Germinal center (tissue), 1 donor: ENCODE measurements at regions not wholly inside any gene's neighbourhood (a gene's known extent, or its start where the extent isn't known, plus 50 kb on each side); places are given as distances from the start of the nearest gene placed in this dataset.

Experiments used
- DNase-seq: peaks from one replicate; pipeline ENCODE4 v3.0.0; 2012; ENCODE audit warnings: mixed read lengths, low spot score

DNA sequence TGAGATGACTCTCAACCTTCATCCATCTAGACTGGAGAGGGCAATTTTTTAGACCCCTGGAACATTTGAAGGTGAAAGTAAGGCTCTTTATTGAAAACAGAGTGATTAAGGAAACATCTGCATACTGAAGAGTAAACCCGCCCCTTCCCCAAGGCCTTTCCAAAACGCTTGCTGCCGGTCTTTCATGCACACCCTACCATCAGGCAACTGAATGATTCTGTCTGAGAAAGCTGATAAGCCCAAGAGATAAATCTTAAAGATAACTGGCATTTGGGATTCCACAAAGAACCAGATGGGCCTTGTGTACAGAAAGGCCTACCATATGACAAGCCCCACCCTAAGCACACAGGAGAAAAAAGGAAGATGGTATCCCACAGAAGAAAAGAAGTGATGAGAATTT lies 54.4 kb upstream of the PIK3R1 start:
- DNase-seq: no peak

DNA sequence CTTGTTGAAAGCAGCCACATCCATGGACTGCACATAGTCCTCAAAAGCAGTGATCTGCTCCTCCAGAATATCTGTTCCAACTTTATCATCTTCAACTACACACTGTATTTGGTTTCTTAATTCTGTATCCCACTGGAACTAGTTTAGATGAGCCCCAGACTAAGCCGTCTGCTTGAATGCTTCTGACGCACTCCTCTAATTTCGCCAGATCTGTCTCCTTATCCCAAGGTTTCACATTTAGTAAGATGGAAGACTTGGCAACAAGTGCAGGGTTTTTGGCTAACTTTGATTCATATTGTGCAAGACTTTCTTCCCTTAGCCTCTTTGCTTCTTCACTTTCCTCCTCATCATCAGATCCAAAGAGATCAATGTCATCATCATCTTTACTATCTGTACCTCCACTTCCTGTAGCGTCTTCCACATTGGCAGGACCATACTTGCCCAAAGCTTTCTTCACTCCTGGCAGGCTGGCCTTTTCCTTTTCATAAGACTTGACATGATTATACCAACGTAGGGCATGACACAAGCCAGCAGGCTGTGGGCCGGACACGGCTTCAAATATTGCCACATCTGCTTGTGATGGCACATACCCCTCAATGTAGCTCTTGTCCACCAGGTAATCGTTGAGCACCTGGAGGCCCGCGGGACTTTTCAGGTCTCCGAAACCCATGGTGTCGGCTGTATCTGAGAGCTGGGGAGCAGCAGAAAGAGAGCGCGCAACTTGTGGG lies 56.2 kb upstream of the PIK3R1 start:
- no peak for DNase-seq

DNA sequence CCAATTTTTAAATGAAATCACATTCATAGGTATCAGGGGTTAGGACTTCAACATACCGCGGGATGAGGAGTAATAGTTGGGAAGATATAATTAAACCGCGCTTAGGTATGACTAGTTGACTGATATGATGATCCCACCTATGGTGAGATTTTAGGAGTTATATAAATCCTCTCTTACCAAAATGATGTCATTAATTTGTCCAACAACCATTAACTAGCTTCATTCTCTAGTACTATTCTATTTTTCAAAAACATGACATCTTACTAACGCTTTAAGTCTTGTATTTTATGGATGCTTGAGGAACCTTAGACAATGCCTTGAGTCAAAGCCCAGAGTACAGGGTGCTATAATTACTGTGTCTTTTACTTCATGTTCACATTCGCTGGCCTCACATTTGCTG lies 59.6 kb upstream of the PIK3R1 start:
- no peak for DNase-seq

DNA sequence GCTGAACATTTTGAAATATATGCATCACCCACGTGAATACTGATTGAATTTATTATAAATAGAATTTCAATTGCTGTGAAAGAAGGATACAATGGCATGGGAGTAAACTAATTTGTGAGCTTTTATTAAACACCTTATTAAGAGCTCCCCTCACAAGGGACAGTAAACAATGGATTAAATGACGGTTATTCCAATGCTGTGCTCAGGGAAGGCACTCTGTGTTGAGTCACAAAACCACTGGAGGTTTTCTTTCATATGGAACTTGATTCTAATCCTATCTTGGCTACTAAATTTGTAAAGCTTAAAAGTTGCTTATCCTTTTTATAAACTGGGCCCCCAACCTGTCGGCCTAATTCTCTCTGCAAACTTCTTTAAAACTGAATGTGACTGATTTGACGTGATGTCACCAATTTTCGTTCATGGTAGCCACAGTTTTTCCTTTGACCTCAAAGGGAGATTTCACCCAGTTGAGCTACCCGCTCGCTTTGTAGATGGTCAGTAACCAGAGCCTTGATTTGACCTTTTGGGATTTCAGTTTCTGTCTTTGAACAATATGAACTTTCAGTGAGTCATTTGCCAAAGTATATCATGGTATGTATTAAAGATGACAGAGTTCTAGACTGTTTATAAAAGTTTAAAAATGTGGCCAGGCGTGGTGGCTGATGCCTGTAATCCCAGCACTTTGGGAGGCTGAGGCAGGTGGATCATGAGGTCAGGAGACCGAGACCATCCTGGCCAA lies 61.3 kb upstream of the PIK3R1 start:
- no peak for DNase-seq

DNA sequence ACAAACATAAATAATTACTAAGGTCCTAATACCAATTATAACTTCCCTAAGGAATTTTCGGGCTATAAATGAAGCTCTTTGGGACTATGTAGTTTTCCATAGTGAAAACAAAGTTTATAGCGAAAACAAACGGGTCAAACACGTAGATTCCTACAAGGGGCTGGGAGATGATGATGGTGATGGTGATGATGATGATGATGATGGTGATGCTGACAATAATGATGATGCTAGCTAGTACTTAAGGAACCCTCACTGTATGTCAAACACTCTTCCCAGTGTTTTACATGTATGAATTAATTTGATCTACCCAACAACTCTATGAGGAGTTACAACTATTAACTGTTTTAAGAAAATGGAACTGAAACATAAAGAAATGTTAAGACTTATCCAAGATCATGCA lies 63.7 kb upstream of the PIK3R1 start:
- DNase-seq: no peak

DNA sequence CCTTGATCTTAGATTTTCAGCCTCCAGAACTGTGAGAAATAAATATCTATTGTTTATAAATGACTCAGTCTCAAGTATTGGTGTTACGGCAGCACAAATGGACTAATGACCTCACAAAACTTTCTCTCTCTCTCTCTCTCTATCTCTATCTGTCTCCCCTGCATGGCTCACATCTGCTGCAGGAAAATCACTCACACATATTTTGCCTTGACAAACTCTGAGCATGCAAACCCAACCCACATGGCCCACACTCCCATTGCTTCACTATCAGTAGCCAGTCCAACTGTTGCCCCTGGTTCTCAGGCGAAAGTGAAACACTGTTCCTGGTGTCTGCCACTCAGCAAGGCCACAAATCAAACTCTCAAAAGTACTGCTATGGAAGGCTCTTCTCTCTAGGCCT lies 66.4 kb upstream of the PIK3R1 start:
- no peak for DNase-seq

DNA sequence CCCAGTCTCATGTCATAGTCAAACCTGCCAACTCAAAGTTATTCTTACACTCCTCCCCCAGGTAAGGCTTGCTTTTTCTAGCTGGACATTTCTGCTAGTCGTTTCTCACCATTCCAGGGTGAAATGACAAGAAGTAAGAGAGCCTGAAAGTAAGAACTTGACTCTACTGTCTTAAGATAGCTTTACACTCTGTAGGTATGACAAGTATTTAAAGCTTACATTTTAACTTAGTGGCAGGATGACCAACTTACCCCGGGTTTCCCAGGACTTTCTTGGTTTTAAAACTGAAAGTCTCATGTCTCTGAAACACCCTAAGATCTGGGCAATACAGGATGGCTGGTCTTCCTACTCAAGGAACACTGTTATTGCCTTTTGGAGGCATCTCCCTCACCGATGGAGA lies 67.5 kb upstream of the PIK3R1 start:
- DNase-seq: no peak

DNA sequence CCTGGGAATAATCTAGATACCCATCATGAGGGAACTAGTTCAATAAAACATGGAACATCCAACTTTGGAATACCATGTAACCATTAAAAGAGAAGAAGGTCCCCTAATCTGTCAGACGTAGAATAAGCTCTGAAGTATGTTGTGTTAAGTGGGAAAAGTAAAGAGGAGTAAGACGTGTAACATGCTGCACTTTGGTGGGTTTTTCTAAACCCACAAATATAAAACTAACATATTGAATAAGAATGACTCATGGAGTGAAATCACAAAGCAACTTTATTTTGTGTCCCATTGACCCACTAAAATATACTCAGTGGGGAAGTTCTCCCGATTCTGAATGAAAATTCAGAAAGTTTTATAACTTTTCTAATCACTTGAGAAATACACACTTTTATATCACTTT lies 67.9 kb upstream of the PIK3R1 start:
- no peak for DNase-seq

DNA sequence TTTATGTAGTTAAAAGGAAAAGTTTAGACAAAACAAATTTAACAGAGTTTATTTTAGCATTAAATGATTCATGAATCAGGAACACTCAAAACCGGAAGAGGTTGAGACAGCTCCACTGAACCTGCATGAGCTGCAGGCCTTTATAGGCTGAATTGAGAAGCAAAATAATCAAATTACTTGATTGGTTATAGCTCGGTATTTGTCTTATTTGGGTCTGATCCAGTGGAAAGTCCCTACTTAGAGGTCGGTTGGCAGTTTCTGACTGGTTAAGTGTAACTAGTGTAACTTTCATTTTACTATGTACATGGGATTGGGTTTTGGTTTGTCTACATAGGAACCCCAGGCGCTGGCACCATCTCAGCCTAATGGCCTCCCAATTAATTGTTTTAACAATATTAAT lies 74.1 kb upstream of the PIK3R1 start:
- DNase-seq: no peak

DNA sequence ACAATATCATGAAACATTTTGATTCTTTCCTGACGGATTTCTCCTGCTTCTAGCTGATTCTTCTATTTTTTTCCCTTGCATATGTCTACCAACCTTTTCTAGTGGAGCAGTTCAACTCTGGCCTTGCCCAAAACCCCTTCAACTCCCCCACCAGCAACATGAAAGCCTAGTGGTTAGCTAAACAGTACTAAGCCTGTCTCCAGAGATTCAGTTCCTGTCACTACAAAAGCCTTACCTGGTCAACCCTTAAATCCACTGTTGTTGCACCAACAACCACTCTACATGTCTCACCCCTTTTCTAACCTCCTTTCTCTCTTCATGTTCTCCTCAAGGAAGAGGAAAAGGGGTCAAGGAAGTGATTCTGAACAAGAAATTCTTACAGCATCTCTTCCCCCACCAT lies 74.8 kb upstream of the PIK3R1 start:
- no peak for DNase-seq

DNA sequence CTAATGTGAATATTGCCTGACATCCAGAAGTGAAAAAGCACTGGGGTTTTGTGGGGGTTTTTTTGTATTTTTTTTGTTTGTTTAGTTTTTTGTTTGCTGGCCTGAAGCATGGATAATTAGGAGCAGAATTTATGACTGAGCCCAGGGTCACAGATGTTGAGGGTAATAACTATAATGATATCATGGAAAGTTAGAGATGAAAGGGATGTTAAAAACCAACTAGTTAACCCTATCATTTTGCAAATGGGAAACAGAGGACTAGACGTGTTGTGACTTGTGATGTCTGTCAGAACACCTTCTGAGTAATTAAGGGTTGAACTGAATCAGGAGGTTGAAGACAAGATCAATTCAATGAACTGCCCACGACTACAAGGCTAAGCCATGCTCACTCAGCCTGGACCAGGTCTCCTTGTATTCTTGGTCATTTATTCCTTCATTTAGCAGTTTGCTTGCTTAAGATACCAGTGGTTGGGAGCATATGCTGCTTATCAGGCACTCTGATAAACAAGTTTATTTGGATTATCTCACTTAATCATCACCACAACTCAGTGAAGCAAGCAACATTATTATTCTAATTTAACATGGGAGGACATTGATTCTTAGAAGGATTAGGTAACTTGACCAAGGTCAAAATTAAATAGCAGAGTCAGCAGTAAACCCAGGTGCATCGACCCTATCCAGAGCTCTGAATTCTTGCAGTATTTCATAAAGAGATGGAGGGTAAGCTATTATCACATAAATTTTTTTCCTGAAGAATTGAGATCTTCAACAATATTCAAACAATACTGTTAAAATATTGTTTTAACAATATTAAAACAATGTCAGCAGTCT lies 75.7 kb upstream of the PIK3R1 start:
- no peak for DNase-seq

DNA sequence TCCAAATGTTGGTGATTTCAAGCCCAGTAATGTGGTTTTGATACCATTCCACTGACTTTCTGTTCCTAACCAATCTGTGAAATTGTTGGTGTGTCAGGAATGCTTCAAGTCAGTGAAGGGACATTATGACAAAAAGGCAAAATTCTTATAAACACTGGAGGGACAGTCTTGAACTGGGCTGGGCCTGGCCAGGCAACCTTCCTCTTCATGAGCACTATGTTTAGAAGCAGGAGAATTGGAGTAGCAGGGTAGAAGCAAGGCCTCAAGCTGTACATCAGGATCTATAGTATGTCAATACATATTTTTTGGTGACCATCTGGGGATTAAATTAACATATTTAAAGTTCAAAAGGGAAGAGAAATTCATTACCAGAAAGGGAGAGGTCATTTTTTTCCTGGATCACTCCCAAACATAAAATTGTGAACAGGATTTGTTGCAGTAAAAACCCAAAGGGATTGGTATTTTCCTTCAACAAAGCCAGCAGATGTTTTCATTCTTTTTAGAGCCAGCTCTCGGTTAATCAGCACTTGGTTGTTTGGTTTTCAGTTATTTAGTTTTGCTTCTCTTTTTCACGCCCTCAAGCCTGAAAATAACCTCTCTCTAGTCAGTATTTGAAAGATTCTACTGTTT lies 77.9 kb upstream of the PIK3R1 start:
- no peak for DNase-seq

DNA sequence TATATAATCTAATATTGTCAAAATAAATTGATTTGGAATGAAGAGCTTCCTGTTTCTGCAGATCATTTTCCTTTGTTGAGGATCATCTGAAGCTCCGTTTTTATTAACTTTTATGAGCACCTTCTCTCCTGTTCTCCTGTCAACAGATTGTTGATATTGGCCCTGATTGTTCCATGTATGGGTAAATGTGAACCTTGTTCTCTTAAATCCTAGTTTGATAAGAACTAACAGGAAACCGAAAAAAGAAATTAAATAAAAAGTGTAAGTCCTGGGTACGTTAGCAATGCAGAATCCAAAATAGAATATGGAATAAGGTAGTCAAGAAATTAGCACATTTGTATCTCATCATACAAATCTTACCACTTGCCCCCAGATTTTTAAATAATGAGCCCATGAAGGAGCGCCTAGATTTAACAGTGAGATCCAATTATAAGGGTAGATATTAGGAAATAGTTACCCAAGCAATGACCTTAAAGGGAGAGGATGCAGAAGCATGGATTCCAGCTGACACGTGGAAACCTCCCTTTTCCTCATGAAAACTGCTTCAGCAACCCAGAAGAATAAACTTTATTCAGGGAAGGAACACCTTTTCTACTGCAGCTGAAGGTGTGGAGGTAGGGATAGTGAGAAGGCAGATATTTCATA lies 80.8 kb upstream of the PIK3R1 start:
- no peak for DNase-seq

DNA sequence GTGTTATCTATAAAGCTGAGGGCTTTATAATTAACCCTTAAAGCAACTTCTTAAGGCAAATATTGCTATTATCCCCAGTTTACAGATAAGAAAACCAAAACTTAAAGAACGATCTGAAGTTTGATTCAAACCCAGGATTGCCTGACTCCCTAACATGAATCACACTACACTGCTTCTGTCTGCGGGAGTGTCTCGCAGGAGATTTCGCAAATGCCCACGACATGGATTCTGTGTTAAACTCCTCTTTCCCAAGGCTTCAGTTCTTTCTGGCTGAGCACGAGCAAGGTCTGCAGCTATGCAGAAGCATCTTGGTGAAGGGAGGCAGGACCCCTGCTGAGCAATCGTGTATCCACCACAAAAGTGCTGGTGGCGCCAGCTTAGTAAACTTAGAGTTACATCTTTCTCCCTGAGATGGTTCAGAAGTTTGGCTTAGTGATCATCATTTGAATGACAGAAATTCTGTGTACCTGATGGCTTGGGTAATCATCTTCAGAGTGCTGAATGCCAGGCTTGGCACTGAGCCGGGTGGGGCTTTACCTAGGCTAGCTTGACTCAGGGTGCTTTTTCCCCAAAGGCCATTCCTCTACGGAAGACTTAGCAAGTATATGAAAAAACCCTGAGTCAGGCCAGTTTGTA lies 81.4 kb upstream of the PIK3R1 start:
- DNase-seq: no peak

DNA sequence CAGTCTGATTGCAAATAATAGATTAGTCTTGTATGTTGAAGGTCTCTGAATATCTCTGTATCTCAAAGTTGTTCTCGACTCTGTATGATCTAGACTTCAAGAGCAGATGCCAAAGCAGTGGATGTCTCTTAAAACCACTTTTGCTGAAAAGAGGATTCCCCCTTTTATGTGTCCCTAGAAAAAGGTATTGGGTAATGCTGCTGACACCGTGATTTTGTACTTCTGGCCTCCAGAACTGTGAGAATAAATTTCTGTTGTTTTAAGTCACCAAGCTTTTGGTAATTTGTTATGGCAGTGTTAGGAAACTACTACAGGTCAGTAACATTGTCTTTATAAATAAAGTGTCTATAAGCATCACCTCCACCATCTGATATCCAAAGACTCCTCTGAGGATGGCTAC lies 85.3 kb upstream of the PIK3R1 start:
- no peak for DNase-seq

DNA sequence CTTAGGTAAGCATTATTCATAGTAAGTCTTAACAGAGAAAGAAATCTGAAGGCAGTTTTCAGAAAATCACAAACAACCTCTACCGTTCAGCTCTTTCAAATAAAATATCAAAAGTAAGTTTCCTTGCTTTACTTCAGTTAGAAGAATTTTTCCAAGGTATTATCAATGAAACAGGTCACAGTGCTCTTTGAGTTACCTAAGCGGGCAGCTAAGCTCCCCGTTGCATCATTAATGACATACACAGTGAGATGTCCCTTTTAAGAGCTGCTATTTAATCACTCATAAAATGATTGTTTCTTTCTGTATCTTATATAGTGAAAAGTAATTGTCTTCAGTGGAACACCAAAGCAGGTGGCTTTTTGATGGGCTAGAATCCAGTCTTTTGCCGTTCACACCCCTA lies 86.2 kb upstream of the PIK3R1 start:
- no peak for DNase-seq

DNA sequence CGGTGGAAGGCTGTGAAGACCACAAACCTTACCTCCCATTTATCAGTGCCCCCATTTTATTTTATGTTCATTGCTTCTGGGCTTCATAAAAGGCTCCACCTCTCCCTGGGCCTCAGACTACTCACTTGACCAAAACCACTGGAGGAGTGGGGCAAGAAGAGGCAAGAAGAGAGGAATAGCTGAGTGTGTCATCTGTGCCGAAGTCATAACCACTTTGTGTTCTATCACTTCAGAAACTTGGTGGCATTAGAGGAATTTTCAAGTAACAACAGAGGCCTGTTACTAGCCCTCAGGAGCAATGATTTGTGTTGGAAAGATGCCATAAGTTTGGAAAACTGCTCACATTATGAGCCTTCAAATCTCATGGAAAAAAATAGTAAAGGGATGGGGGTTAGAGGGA lies 88.7 kb upstream of the PIK3R1 start:
- DNase-seq: no peak

DNA sequence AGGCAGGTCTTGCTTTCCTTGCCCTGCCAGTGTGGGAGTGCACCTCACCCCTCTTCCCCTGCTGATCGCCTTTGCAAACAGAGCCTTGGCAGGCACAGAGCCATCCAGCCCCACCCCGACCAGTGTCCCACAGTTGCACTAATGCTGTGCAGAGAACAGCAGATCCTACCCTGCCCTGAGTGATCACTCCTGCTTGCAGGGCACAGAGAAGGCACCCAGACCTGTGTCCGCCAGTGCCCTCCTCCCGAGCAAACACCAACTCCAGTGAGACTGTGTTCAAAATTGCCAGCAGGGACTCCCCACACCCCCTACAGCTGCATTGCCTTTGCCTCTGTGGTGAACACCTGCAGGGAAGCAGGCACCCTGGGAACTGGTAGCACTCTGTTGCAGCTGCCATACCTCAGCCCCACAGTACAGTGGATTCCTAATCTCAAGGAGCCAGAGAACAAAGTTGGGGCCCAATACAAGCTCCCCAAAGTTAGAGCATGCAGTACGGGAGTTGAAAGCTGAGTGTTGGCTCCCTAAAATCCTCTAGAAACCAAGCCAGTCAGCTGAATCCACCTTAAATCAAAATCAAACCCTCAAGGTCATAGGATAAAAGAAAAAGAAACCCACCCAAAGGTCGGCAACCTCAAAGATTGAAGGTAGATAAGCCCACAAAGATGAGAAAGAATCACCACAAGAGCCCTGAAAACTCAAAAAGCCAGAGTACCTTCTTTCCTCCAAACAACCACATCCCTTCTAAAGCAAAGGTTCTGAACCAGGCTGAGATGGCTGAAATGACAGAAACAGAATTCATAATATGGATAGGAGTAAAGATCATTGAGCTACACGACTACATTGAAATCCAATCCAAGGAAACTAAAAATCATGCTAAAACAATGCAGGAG lies 92.9 kb upstream of the PIK3R1 start:
- DNase-seq: no peak

DNA sequence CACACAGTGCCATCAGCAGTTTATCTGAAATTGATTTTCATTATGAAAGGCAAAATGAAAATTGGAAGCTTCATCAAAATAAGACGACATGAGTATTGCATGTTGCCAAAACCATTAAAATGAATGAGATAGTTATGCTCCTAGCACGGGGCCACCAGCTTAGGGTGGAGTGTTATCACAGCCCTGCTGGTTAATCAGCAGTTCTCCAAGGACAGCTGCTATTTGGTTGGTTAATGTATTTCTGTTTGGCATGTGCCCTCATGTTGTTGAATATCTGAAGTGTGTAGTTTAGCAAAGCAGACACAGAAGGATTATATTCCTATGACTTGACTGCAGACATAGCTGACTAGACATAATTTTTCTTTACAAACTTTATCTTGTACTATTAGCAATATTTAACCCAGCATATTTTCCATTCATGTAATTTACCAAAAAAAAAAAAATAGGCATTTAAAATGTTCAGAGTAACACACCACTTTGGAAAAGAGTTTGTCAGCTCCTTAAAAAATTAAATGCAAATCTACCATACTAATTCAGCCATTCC lies 98.6 kb upstream of the PIK3R1 start:
- DNase-seq: no peak

DNA sequence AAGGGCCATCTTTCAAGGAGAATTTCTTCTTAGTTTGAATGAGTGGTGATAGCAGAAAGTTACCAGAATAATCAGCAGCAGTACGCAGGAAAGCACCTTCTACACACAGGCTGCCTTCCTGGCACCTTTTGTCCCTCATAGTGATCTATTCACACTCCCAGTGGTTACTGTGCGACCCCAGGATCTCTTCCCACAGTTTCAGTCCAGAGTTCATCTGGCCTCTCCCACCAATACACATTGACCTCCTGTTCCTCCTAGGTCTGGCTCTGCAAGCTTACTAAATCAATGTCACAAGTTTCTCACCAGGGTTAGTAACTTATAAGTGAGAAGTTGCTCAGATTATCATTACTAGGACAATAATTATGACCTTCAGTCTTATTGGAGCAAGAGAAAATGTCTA lies 99.1 kb upstream of the PIK3R1 start:
- no peak for DNase-seq
